HepG2 (cell line): ENCODE measurements at regions not wholly inside any gene's neighbourhood (a gene's known extent, or its start where the extent isn't known, plus 50 kb on each side); places are given as distances from the start of the nearest gene placed in this dataset.

ENCODE experiments used
- ATAC-seq: fragments of 200-7000 bp; cut with Tn5 transposase; 3 replicates; pipeline ENCODE4 v1.9.1; 2020; ENCODE audit warnings: mild to moderate bottlenecking, moderate library complexity
- BruUV-seq: library from RNA; stranded (reverse); fragments of 400-500 nt; replicated peaks from 2 replicates; lab custom pipeline; 2021; lab: Mats Ljungman, UMichigan
- CTCF ChIA-PET: fragments of 300-600 bp; formaldehyde crosslinking; extraction: SDS; loops from one replicate; lab custom pipeline; 2021; ENCODE audit warnings: low total read pairs, inconsistent platforms, low intra/inter-chr PET ratio; lab: Yijun Ruan, JAX
- POLR2A ChIA-PET: fragments of 350-600 bp; sonication (Branson Sonifier 250); formaldehyde crosslinking; loops from one replicate; lab custom pipeline; 2020; ENCODE audit warnings: antibody characterized with exemption, inconsistent platforms; lab: Yijun Ruan, JAX
- DNase-seq: peaks from one replicate; pipeline ENCODE4 v3.0.0-alpha.2; 2015; ENCODE audit warnings: low spot score
- FAIRE-seq: peaks from 3 replicates; lab custom pipeline; 2011; peaks lifted over from hg19 to GRCh38; lab: Jason Lieb, UNC
- H2AFZ ChIP-seq: one replicate; pipeline ENCODE4 v1.6.1; 2011; ENCODE audit warnings: low read length, inconsistent platforms
- H3K27ac ChIP-seq: fragments of 300-600 bp; 3 replicates; pipeline ENCODE4 v1.8.0; 2011; ENCODE audit warnings: mixed run types, mild to moderate bottlenecking, mixed read lengths, low read length, inconsistent platforms; ENCODE audit not compliant: insufficient read depth; ENCODE audit errors: extremely low read length
- H3K27me3 ChIP-seq, 2 experiments: fragments of 200-600 bp in 1 of 2; 2 replicates in 1 of 2; 3 replicates in 1 of 2; pipeline versions ENCODE4 v1.6.0 to v1.8.0; 2011; ENCODE audit warnings: low read length in 2 of 2, mild to moderate bottlenecking in 2 of 2, moderate library complexity in 2 of 2, inconsistent platforms in 1 of 2; ENCODE audit not compliant: insufficient read depth in 2 of 2, control insufficient read depth in 1 of 2
- H3K36me3 ChIP-seq, 2 experiments: fragments of 200-600 bp in 1 of 2; replicated peaks in 1 of 2; 2 replicates in 1 of 2; 3 replicates in 1 of 2; pipeline versions ENCODE4 v1.5.1 to v1.8.0; 2011; ENCODE audit warnings: low read length in 2 of 2, inconsistent platforms in 1 of 2; ENCODE audit not compliant: insufficient read depth in 2 of 2, control insufficient read depth in 1 of 2
- H3K4me1 ChIP-seq: 2 replicates; pipeline ENCODE4 v1.5.1; 2012; ENCODE audit warnings: low read length, inconsistent platforms; ENCODE audit not compliant: insufficient read depth
- H3K4me2 ChIP-seq: 2 replicates; pipeline ENCODE4 v1.6.0; 2011; ENCODE audit warnings: low read depth, low read length, inconsistent platforms
- H3K4me3 ChIP-seq, 3 experiments: fragments of 200-600 bp in 1 of 3; sonication (generic), shearing (Covaris generic) in 1 of 3; replicated peaks in 1 of 3; 2 replicates each; pipeline ENCODE4 v1.5.1; 2011 to 2016; ENCODE audit warnings: low read length in 3 of 3, inconsistent platforms in 2 of 3, low read depth in 2 of 3, mild to moderate bottlenecking in 2 of 3, control low read depth in 1 of 3, mixed read lengths in 1 of 3; ENCODE audit not compliant: insufficient read depth in 1 of 3
- H3K79me2 ChIP-seq: one replicate; pipeline ENCODE4 v1.6.1; 2011; ENCODE audit warnings: low read length, inconsistent platforms; ENCODE audit not compliant: insufficient read depth
- H3K9ac ChIP-seq: 2 replicates; pipeline ENCODE4 v1.6.0; 2011; ENCODE audit warnings: mild to moderate bottlenecking, low read depth, low read length, inconsistent platforms; ENCODE audit not compliant: insufficient read depth
- H3K9me3 ChIP-seq: 2 replicates; pipeline ENCODE4 v1.5.1; 2012; ENCODE audit warnings: mild to moderate bottlenecking, low read length
- H4K20me1 ChIP-seq: 2 replicates; pipeline ENCODE4 v1.6.0; 2011; ENCODE audit warnings: inconsistent platforms, mild to moderate bottlenecking, low read length, moderate library complexity; ENCODE audit not compliant: insufficient read depth
- ARID5B ChIP-seq: IDR thresholded peaks from 2 replicates; pipeline ENCODE4 v1.4.0; 2020; ENCODE audit warnings: mild to moderate bottlenecking, missing genetic modification reagents
- BCL3 ChIP-seq: sonication (generic); formaldehyde crosslinking; IDR thresholded peaks from 2 replicates; pipeline ENCODE4 v1.5.1; 2020; ENCODE audit warnings: mild to moderate bottlenecking, missing genetic modification reagents, moderate library complexity
- ELF1 ChIP-seq: sonication (generic); formaldehyde crosslinking; IDR thresholded peaks from 2 replicates; pipeline ENCODE4 v1.4.0; 2020; ENCODE audit warnings: missing genetic modification reagents
- FOSL2 ChIP-seq: sonication (generic); formaldehyde crosslinking; IDR thresholded peaks from 2 replicates; pipeline ENCODE4 v1.4.0; 2020; ENCODE audit warnings: missing genetic modification reagents
- GABPA ChIP-seq, 2 experiments: IDR thresholded peaks; 2 replicates each; pipeline ENCODE4 v1.6.1; 2011 to 2016; ENCODE audit warnings: low read depth in 2 of 2, low read length in 1 of 2, missing biosample characterization in 1 of 2, missing genetic modification characterization in 1 of 2
- MLLT10 ChIP-seq: sonication (generic); formaldehyde crosslinking; IDR thresholded peaks from 2 replicates; pipeline ENCODE4 v1.4.0; 2020; ENCODE audit warnings: missing genetic modification reagents
- NFATC3 ChIP-seq: sonication (generic); formaldehyde crosslinking; IDR thresholded peaks from 2 replicates; pipeline ENCODE4 v1.5.1; 2020; ENCODE audit warnings: mild to moderate bottlenecking, missing genetic modification reagents
- PBX3 ChIP-seq: sonication (generic); formaldehyde crosslinking; IDR thresholded peaks from 2 replicates; pipeline ENCODE4 v1.8.1; 2023; ENCODE audit warnings: missing genetic modification reagents, inconsistent platforms, borderline replicate concordance
- PRPF4 ChIP-seq: fragments of 200-400 bp; formaldehyde crosslinking; IDR thresholded peaks from 2 replicates; pipeline ENCODE4 v1.6.1; 2016; ENCODE audit warnings: low read length, low read depth; ENCODE audit not compliant: poor library complexity, severe bottlenecking
- SMAD1 ChIP-seq: sonication (generic); formaldehyde crosslinking; IDR thresholded peaks from 2 replicates; pipeline ENCODE4 v1.4.0; 2020; ENCODE audit warnings: missing genetic modification reagents, low read depth, mild to moderate bottlenecking, borderline replicate concordance
- SOX13 ChIP-seq, 3 experiments: fragments of 450-650 bp in 1 of 3; sonication (generic) in 1 of 3; formaldehyde crosslinking in 1 of 3; IDR thresholded peaks in 2 of 3; conservative IDR thresholded peaks in 1 of 3; 2 replicates each; pipeline versions ENCODE4 v1.5.0 to v1.6.1; 2016 to 2020; ENCODE audit warnings: antibody characterized with exemption in 1 of 3, mild to moderate bottlenecking in 1 of 3, missing compliant biosample characterization in 1 of 3, missing genetic modification reagents in 1 of 3, moderate library complexity in 1 of 3
- THAP8 ChIP-seq: sonication (generic); formaldehyde crosslinking; IDR thresholded peaks from 2 replicates; pipeline ENCODE4 v1.5.1; 2020; ENCODE audit warnings: missing genetic modification reagents, mild to moderate bottlenecking, borderline replicate concordance
- ZMAT3 ChIP-seq: sonication (generic); formaldehyde crosslinking; conservative IDR thresholded peaks from 2 replicates; pipeline ENCODE4 v1.7.0; 2021; ENCODE audit warnings: missing genetic modification reagents
- WGBS: methylation state at CpG from one replicate; pipeline ENCODE4 v1.1.6; 2017; ENCODE audit warnings: low lambda C conversion rate; 5-methylcytosine and 5-hydroxymethylcytosine counted together
- in situ Hi-C: cut with HindIII; loops from 2 replicates; pipeline ENCODE4 v1.10.0; 2017; ENCODE audit warnings: low pct_unique_long_range_greater_than_20kb; ENCODE audit not compliant: extremely low pct_ligation_motif_present
- intact Hi-C: fragments of 100-400 bp; cut with micrococcal nuclease; formaldehyde crosslinking; loops from one replicate; pipeline ENCODE4 v1.10.0; 2022; ENCODE audit not compliant: unreplicated experiment

- TF ChIP-seq SOX13 (IDR thresholded peaks at IDR 0.05), result no peak
- TF ChIP-seq SOX13 (CRISPR knock-in tag; conservative IDR thresholded peaks at IDR 0.05 in 1 of 2, IDR thresholded peaks at IDR 0.05 in 1 of 2), result peak in 1 of 2 experiments; percentile 52; a peak in 1 of 4 replicates
- peak; percentile 77 for TF ChIP-seq ARID5B (CRISPR knock-in tag)
- no peak for TF ChIP-seq ZMAT3 (CRISPR knock-in tag)
- TF ChIP-seq, all 625 proteins: peak for 95
Observed at GRCh38 chr1:214123061-214123784, 135.4 kb downstream of the PROX1 start (continued).

- no peaks in the 10 kb centered on the region for H4K20me1 ChIP-seq
- in situ Hi-C loops (loop anchor here (10.0 to 25.0 kb wide), 5 partner anchors 112 to 1000 kb away; no protein-coding TSS in a partner anchor), intact Hi-C loops (loop anchor here (5.0 kb wide), 2 partner anchors 117 to 1002 kb away; no protein-coding TSS in a partner anchor)
- no peak overlapping the region for H2AFZ ChIP-seq
- no peak overlapping the region for H3K4me2 ChIP-seq
- peaks cover 62% of the 10 kb centered on the region for H3K4me1 ChIP-seq
- H3K4me3 ChIP-seq, result no peak overlapping the region
- no peak for FAIRE-seq
- H3K27me3 ChIP-seq, result no peaks in the 10 kb centered on the region
- no peaks in the 10 kb centered on the region for H3K79me2 ChIP-seq
- peak overlapping the region; percentile 55 for H3K27ac ChIP-seq
- H3K9me3 ChIP-seq, result no peaks in the 10 kb centered on the region
- 88% methylated on average over 7 of the region's 7 CpGs for WGBS
- CTCF ChIA-PET, result no interaction called here
- no peak for DNase-seq
- no peak for ATAC-seq
- POLR2A ChIA-PET, result interaction anchor here (1.1 to 5.1 kb wide), 4 partner anchors 74 to 136 kb away, joined by 5 to 52 read pairs (median 14); partner anchors contain the start of gene PROX1
- H3K9ac ChIP-seq, result no peak overlapping the region
- BruUV-seq, result no TSS peak
- H3K36me3 ChIP-seq, result no peaks in the 10 kb centered on the region
- TF ChIP-seq ELF1 (CRISPR knock-in tag) (no peak), BCL3 (CRISPR knock-in tag) (no peak), GABPA (IDR thresholded peaks at IDR 0.05; ENCODE audit: low read depth, low read length) (no peak), GABPA (CRISPR knock-in tag; IDR thresholded peaks at IDR 0.05; ENCODE audit: low read depth) (no peak), PRPF4 (peak; percentile 85), PBX3 (CRISPR knock-in tag) (no peak), SMAD1 (CRISPR knock-in tag) (no peak), MLLT10 (CRISPR knock-in tag) (no peak), THAP8 (no peak), FOSL2 (CRISPR knock-in tag) (no peak), NFATC3 (CRISPR knock-in tag) (no peak)
Observed at GRCh38 chr1:214124281-214124805, 136.6 kb downstream of the PROX1 start.
